Activated naive CD8-positive, alpha-beta T cell treated with anti-CD3 and anti-CD28 coated beads, Interleukin-2, amount 50 U/mL, for 24 hours (primary cell): ENCODE measurements at regions not wholly inside any gene's neighbourhood (a gene's known extent, or its start where the extent isn't known, plus 50 kb on each side); places are given as distances from the start of the nearest gene placed in this dataset.
"Not testable (repeated sequence)": the region's sequence is repeated elsewhere in the genome, so short reads cannot be mapped to it uniquely, and the experiment has no call there.

ENCODE experiments used
- ATAC-seq: fragments of 150-1000 bp; cut with Tn5 transposase; one replicate; pipeline ENCODE4 v1.10.0; 2021
- DNase-seq: peaks from one replicate; pipeline ENCODE4 v3.0.0; 2021
- H3K27ac Mint-ChIP-seq: one replicate; pipeline ENCODE4 v1.8.0; 2021; ENCODE audit warnings: mild to moderate bottlenecking, mixed read lengths
- H3K27me3 Mint-ChIP-seq: one replicate; pipeline ENCODE4 v1.8.0; 2021; ENCODE audit warnings: mixed read lengths
- H3K36me3 Mint-ChIP-seq: one replicate; pipeline ENCODE4 v1.8.0; 2021; ENCODE audit warnings: low read depth, mixed read lengths
- H3K4me1 Mint-ChIP-seq: one replicate; pipeline ENCODE4 v1.8.0; 2021; ENCODE audit warnings: mixed read lengths
- H3K4me3 Mint-ChIP-seq: one replicate; pipeline ENCODE4 v1.8.0; 2021; ENCODE audit warnings: mild to moderate bottlenecking, moderate library complexity, mixed read lengths
- H3K9me3 Mint-ChIP-seq: one replicate; pipeline ENCODE4 v1.8.0; 2021; ENCODE audit warnings: mixed read lengths

GRCh38 chr3:86887876-86888275, 103.1 kb downstream of the VGLL3 start:
- no peak for DNase-seq
- no peak for ATAC-seq
- H3K27ac Mint-ChIP-seq, result no peak overlapping the region
- no peaks in the 10 kb centered on the region for H3K4me1 Mint-ChIP-seq
- no peaks in the 10 kb centered on the region for H3K27me3 Mint-ChIP-seq
- H3K36me3 Mint-ChIP-seq, result no peaks in the 10 kb centered on the region
- H3K9me3 Mint-ChIP-seq, result peaks cover 10% of the 10 kb centered on the region
- H3K4me3 Mint-ChIP-seq, result no peak overlapping the region

DNA sequence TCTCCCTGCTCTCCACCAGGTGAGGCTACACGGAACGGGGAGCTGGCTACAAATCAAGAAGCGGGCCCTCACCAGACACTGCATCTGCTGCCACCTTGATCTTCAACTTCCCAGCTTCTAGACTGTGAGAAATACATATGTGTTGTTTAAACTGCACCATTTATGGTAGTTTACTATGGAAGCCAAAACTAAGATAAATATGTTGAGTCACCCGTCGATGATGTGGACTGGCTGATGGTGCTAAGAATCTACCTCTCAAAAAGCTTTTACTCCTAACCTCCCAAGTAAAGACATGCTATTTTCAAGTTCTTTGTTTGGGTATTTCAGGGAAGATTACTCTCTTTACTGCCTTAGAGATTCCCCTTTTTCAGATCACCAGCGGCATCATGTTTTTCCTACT, 110.9 kb downstream of the VGLL3 start:
- ATAC-seq (no peak), DNase-seq (no peak)
- Mint-ChIP-seq H3K27ac (no peak overlapping the region), H3K9me3 (peaks cover 8% of the 10 kb centered on the region), H3K27me3 (peaks cover 2% of the 10 kb centered on the region), H3K4me3 (no peak overlapping the region), H3K36me3 (no peaks in the 10 kb centered on the region), H3K4me1 (no peaks in the 10 kb centered on the region)

DNA sequence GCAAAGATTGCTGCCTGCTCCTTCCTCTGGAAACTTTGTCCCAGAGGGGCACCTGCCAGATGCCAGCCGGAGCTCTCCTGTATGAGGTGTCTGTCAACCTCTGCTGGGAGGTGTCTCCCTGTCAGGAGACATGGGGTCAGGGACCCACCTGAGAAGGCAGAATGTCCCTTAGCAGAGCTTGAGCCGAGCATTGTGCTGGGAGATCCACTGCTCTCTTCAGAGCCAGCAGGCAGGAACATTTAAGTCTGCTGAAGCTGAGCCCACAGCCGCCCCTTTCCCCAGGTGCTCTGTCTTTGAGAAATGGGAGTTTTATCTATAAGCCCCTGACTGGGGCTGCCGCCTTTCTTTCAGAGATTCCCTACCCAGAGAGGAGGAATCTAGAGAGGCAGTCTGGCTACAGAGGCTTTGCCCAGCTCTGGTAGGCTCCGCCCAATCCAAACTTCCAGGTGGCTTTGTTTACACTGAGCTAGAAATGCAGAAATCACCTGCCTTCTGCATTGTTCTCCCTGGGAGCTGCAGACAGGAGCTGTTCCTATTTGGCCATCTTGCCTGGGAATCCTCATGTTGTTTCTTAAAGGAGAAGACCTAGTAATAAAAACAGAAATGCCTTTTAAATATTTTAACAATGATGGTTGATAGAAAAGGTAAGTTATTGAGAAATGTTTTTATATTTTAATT, 114.3 kb downstream of the VGLL3 start:
- ATAC-seq, H3K4me3 Mint-ChIP-seq, H3K4me1 Mint-ChIP-seq, H3K27me3 Mint-ChIP-seq, DNase-seq, H3K9me3 Mint-ChIP-seq, H3K36me3 Mint-ChIP-seq, H3K27ac Mint-ChIP-seq: not testable (repeated sequence)

DNA sequence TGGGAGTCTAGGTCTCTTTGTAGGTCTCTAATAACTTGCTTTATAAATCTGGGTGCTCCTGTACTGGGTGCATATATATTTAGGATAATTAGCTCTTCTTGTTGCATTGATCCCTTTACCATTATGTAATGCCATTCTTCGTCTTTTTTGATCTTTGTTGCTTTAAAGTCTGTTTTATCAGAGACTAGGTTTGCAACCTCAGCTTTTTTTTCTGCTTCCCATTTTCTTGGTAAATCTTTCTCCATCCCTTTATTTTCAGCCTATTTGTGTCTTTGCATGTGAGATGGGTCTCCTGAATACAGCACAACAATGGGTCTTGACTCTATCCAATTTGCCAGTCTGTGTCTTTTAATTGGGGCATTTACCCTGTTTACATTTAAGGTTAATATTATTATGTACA, 116.2 kb downstream of the VGLL3 start:
- peaks cover 11% of the 10 kb centered on the region for H3K9me3 Mint-ChIP-seq
- not testable (repeated sequence) for H3K4me1 Mint-ChIP-seq, H3K27me3 Mint-ChIP-seq, ATAC-seq, H3K27ac Mint-ChIP-seq, H3K36me3 Mint-ChIP-seq, DNase-seq, H3K4me3 Mint-ChIP-seq

GRCh38 chr3:86869566-86869965, 121.4 kb downstream of the VGLL3 start:
- H3K4me1 Mint-ChIP-seq, result no peaks in the 10 kb centered on the region

GRCh38 chr3:86867982-86868381, 123.0 kb downstream of the VGLL3 start:
- Mint-ChIP-seq H3K27ac (no peak overlapping the region), H3K4me3 (no peak overlapping the region), H3K9me3 (peaks cover 15% of the 10 kb centered on the region), H3K27me3 (no peaks in the 10 kb centered on the region), H3K36me3 (no peaks in the 10 kb centered on the region), H3K4me1 (no peaks in the 10 kb centered on the region)
- ATAC-seq (no peak), DNase-seq (no peak)

More at GRCh38 chr3:86869566-86869965, 121.4 kb downstream of the VGLL3 start:
- no peak overlapping the region for H3K27ac Mint-ChIP-seq
- H3K4me3 Mint-ChIP-seq, result no peak overlapping the region
- H3K9me3 Mint-ChIP-seq, result peaks cover 15% of the 10 kb centered on the region
- ATAC-seq, result no peak
- H3K36me3 Mint-ChIP-seq, result no peaks in the 10 kb centered on the region
- no peak for DNase-seq
- H3K27me3 Mint-ChIP-seq, result no peaks in the 10 kb centered on the region

DNA sequence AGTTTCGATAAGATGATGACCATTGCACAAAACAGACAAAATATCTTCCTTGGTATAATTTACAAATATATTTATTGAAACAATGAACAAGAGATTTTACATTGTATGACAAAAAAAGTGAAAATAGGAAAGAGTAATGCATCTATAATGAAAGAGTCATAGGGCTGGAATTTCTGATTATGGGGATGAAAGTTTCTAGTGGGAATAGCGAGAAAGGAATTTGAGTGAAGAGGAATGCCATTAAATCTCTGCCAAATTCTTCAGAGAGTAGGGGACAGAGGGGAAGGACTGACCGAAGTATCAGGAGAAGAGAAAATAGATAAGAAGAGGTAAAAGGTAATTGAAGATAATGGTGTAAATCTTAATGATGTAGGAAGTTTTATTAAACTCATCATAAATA, 125.4 kb downstream of the VGLL3 start:
- Mint-ChIP-seq H3K36me3 (no peaks in the 10 kb centered on the region), H3K27me3 (no peaks in the 10 kb centered on the region), H3K27ac (no peak overlapping the region), H3K9me3 (peaks cover 13% of the 10 kb centered on the region), H3K4me1 (no peaks in the 10 kb centered on the region), H3K4me3 (no peak overlapping the region)
- DNase-seq, result no peak
- ATAC-seq, result no peak

DNA sequence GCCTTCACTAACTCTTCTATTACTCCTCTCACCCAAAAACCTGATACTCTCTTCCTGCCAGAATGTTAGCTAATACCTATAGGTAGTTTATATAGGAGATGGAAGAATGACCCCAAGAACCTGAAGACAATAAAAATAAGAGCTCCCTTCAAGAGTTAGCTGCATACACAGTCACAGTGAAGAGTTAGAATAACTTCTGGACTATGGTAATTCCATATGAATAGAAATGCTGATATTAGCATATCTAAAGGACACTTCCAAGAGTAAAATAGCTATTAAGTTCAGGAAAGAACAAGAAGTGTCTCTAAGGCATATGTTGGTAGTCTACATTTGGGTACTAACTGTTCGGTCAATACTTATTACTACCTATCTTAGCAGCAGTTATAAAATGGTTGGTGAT, 134.2 kb downstream of the VGLL3 start:
- H3K27ac Mint-ChIP-seq, result no peak overlapping the region
- ATAC-seq (no peak), DNase-seq (no peak)
- peaks cover 4% of the 10 kb centered on the region for H3K9me3 Mint-ChIP-seq
- H3K36me3 Mint-ChIP-seq, result no peaks in the 10 kb centered on the region
- no peaks in the 10 kb centered on the region for H3K4me1 Mint-ChIP-seq
- H3K4me3 Mint-ChIP-seq, result no peak overlapping the region
- H3K27me3 Mint-ChIP-seq, result no peaks in the 10 kb centered on the region

DNA sequence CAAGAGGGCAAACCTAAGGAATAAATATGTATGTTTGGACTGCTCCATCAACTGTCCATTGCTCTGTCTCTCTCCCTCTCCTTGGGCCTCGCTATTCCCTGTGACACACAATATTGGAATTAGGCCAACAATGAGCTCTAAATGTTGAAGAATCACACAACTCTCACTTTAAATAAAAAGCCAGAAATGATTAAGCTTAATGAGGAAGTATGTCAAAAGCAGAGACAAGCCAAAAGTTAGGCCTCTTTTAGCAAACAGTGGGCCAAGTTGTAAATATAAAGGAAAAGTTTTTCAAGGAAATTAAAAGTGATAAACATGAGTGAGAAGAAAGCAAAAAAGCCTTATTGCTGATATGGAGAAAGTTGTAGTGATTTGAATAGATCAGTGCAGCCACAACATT, 141.0 kb downstream of the VGLL3 start:
- H3K9me3 Mint-ChIP-seq, result peaks cover 6% of the 10 kb centered on the region
- no peak overlapping the region for H3K27ac Mint-ChIP-seq
- no peaks in the 10 kb centered on the region for H3K36me3 Mint-ChIP-seq
- H3K4me1 Mint-ChIP-seq, result no peaks in the 10 kb centered on the region
- ATAC-seq, result no peak
- DNase-seq, result no peak
- H3K4me3 Mint-ChIP-seq, result no peak overlapping the region
- H3K27me3 Mint-ChIP-seq, result no peaks in the 10 kb centered on the region

DNA sequence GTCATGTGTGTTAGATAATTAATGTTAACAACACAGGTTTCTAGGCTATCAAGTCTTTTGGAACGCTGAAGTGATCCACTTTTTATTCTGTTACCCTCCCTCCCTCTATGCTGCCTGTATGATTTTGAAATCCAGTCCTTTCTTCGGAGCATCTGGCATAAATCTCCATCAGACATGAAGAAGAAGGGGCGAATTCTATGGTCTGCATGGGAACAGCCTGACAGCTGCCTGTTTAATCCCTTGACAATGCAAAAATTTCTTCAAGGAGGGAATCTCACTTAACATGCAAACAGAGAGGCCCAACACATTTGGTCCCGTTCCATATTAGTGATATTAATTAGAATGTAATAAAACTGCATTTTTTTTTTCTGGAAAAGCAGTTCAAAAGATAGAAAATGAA, 145.2 kb downstream of the VGLL3 start:
- ATAC-seq (no peak), DNase-seq (no peak)
- Mint-ChIP-seq H3K4me3 (no peak overlapping the region), H3K27me3 (no peaks in the 10 kb centered on the region), H3K4me1 (no peaks in the 10 kb centered on the region), H3K36me3 (no peaks in the 10 kb centered on the region), H3K9me3 (peaks cover 6% of the 10 kb centered on the region), H3K27ac (no peak overlapping the region)

DNA sequence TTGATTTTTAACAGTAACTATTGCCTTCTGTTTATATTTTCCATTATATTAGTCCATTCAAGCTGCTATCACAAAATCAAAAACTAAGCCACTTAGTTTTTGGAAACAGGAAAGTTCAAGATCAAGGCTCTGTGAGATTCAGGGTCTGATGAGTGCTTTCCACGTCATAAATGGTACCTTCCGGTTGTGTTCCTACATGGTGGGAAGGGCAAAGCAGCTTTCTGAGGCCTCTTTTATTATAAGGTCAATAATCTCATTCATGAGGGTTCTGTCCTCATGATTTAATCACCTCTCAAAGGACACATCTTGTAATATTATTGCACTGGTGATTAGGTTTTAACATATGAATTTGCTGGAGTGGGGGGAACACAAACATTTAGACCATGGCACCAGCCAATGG, 152.0 kb downstream of the VGLL3 start:
- no peak for ATAC-seq
- no peak overlapping the region for H3K27ac Mint-ChIP-seq
- DNase-seq, result no peak
- H3K9me3 Mint-ChIP-seq, result no peaks in the 10 kb centered on the region
- no peaks in the 10 kb centered on the region for H3K36me3 Mint-ChIP-seq
- no peak overlapping the region for H3K4me3 Mint-ChIP-seq
- H3K4me1 Mint-ChIP-seq, result no peaks in the 10 kb centered on the region
- no peaks in the 10 kb centered on the region for H3K27me3 Mint-ChIP-seq

DNA sequence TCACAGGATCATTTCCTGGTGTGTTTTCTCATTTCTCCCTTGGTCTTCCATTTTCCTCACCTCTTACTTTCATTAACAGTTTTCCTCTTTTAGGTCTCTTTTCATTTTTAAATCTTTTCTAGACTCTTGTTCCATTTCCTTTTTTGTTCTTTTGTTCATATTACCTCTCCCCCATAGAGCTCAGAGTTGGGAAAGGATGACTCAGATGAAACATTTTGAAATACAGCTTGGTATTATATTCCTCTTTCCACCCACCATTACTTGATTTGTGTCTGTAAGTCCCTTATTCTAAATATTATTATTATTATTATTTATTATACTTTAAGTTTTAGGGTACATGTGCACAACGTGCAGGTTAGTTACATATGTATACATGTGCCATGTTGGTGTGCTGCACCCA, 153.1 kb downstream of the VGLL3 start:
- Mint-ChIP-seq H3K9me3 (no peaks in the 10 kb centered on the region), H3K27me3 (no peaks in the 10 kb centered on the region), H3K4me3 (no peak overlapping the region), H3K4me1 (no peaks in the 10 kb centered on the region), H3K27ac (no peak overlapping the region), H3K36me3 (no peaks in the 10 kb centered on the region)
- ATAC-seq (no peak), DNase-seq (no peak)

GRCh38 chr3:86830566-86830965, 160.4 kb downstream of the VGLL3 start:
- DNase-seq, result no peak
- H3K9me3 Mint-ChIP-seq, result peaks cover 12% of the 10 kb centered on the region
- no peaks in the 10 kb centered on the region for H3K4me1 Mint-ChIP-seq
- ATAC-seq, result no peak
- no peaks in the 10 kb centered on the region for H3K36me3 Mint-ChIP-seq
- no peak overlapping the region for H3K27ac Mint-ChIP-seq
- H3K27me3 Mint-ChIP-seq, result no peaks in the 10 kb centered on the region
- no peak overlapping the region for H3K4me3 Mint-ChIP-seq

- H3K4me3 Mint-ChIP-seq, result no peak overlapping the region
- H3K4me1 Mint-ChIP-seq, result no peaks in the 10 kb centered on the region
- DNase-seq, result no peak
- H3K9me3 Mint-ChIP-seq, result peaks cover 12% of the 10 kb centered on the region
- H3K27me3 Mint-ChIP-seq, result no peaks in the 10 kb centered on the region
- H3K27ac Mint-ChIP-seq, result no peak overlapping the region
- no peak for ATAC-seq
- H3K36me3 Mint-ChIP-seq, result no peaks in the 10 kb centered on the region
These were observed 162.2 kb downstream of the VGLL3 start for GRCh38 chr3:86828751-86829150.

GRCh38 chr3:86827582-86827981, 163.4 kb downstream of the VGLL3 start:
- not testable (repeated sequence) for H3K27ac Mint-ChIP-seq, H3K27me3 Mint-ChIP-seq, DNase-seq, H3K4me1 Mint-ChIP-seq, ATAC-seq, H3K4me3 Mint-ChIP-seq, H3K36me3 Mint-ChIP-seq
- peaks cover 12% of the 10 kb centered on the region for H3K9me3 Mint-ChIP-seq

DNA sequence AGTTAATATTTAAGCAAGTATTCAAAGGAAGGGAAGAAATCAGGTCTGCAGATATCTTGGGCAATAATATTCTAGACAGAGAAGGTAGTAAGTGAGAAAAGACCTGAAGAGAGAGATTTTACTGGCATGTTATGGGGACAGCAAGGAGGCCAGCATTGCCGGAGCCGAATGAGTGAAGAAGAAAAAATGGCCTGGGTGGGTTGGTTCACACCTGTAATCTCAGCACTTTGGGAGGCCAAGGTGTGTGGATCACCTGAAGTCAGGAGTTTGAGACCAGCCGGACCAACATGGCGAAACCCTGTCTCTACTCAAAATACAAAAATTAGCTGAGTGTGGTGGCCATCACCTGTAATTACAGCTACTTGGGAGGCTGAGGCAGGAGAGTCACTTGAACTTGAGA, 164.7 kb downstream of the VGLL3 start:
- H3K27me3 Mint-ChIP-seq, result no peaks in the 10 kb centered on the region
- DNase-seq, result no peak

More for the DNA sequence above, 164.7 kb downstream of the VGLL3 start:
- no peak overlapping the region for H3K4me3 Mint-ChIP-seq
- no peak overlapping the region for H3K27ac Mint-ChIP-seq
- no peaks in the 10 kb centered on the region for H3K36me3 Mint-ChIP-seq
- H3K4me1 Mint-ChIP-seq, result no peaks in the 10 kb centered on the region
- H3K9me3 Mint-ChIP-seq, result peaks cover 16% of the 10 kb centered on the region
- ATAC-seq, result no peak
